ENCODE measurements at regions not wholly inside any gene's neighbourhood (a gene's known extent, or its start where the extent isn't known, plus 50 kb on each side); places are given as distances from the start of the nearest gene placed in this dataset.
A peak's percentile ranks its signal among the peaks of the same experiment; 100 is the strongest.

GRCh38 chr11:44670794-44671193 is 56.0 kb upstream of the TSPAN18 start:
- H3K4me1 Mint-ChIP-seq (ENCODE audit: low read depth in 2 of 2) = no peaks in the 10 kb centered on the region
- no peaks in the 10 kb centered on the region for H3K36me3 Mint-ChIP-seq
- DNase-seq (ENCODE audit: low spot score) (no peak), ATAC-seq (no peak)
- H3K9me3 Mint-ChIP-seq = no peaks in the 10 kb centered on the region
- no peak overlapping the region for H3K27ac Mint-ChIP-seq
- H3K27me3 Mint-ChIP-seq = peaks cover 18 to 33% of the 10 kb centered on the region in 2 donors
- no peak overlapping the region for H3K4me3 Mint-ChIP-seq

- H3K9me3 Mint-ChIP-seq = no peaks in the 10 kb centered on the region
- DNase-seq (ENCODE audit: low spot score) = no peak
- H3K4me1 Mint-ChIP-seq (ENCODE audit: low read depth in 2 of 2) = no peaks in the 10 kb centered on the region
- no peaks in the 10 kb centered on the region for H3K36me3 Mint-ChIP-seq
- peak in 1 of 2 donors; percentile 40 for ATAC-seq
- H3K27ac Mint-ChIP-seq = no peak overlapping the region
- H3K27me3 Mint-ChIP-seq = peaks cover 18 to 33% of the 10 kb centered on the region in 2 donors
- no peak overlapping the region for H3K4me3 Mint-ChIP-seq
Measured at GRCh38 chr11:44671234-44671633, 55.5 kb upstream of the TSPAN18 start.

- H3K27ac Mint-ChIP-seq = no peak overlapping the region
- H3K4me1 Mint-ChIP-seq (ENCODE audit: low read depth in 2 of 2) = no peaks in the 10 kb centered on the region
- H3K9me3 Mint-ChIP-seq = no peaks in the 10 kb centered on the region
- DNase-seq (ENCODE audit: low spot score) = no peak
- H3K27me3 Mint-ChIP-seq = peaks cover 15 to 23% of the 10 kb centered on the region in 2 donors
- H3K36me3 Mint-ChIP-seq = no peaks in the 10 kb centered on the region
- H3K4me3 Mint-ChIP-seq = no peak overlapping the region
- no peak for ATAC-seq
Measured at GRCh38 chr11:44673688-44674087, 53.1 kb upstream of the TSPAN18 start.

- H3K4me3 Mint-ChIP-seq = no peak overlapping the region
- H3K9me3 Mint-ChIP-seq = no peaks in the 10 kb centered on the region
- peaks cover 0 to 2% of the 10 kb centered on the region in 2 donors for H3K4me1 Mint-ChIP-seq (ENCODE audit: low read depth in 2 of 2)
- H3K27me3 Mint-ChIP-seq = peaks cover 10 to 13% of the 10 kb centered on the region in 2 donors
- no peaks in the 10 kb centered on the region for H3K36me3 Mint-ChIP-seq
- no peak for DNase-seq (ENCODE audit: low spot score)
- ATAC-seq = no peak
- no peak overlapping the region for H3K27ac Mint-ChIP-seq
Measured at GRCh38 chr11:44674809-44675208, 52.0 kb upstream of the TSPAN18 start.

- no peak overlapping the region for H3K27ac Mint-ChIP-seq
Measured at GRCh38 chr11:44675906-44676305, 50.9 kb upstream of the TSPAN18 start.

More at GRCh38 chr11:44675906-44676305, 50.9 kb upstream of the TSPAN18 start:
- Mint-ChIP-seq H3K27me3 (peaks cover 9 to 10% of the 10 kb centered on the region in 2 donors), H3K9me3 (no peaks in the 10 kb centered on the region), H3K4me3 (no peak overlapping the region), H3K36me3 (no peaks in the 10 kb centered on the region), H3K4me1 (ENCODE audit: low read depth in 2 of 2) (peaks cover 1 to 9% of the 10 kb centered on the region in 2 donors)
- ATAC-seq = no peak
- no peak for DNase-seq (ENCODE audit: low spot score)
